ENCODE measurements at regions not wholly inside any gene's neighbourhood (a gene's known extent, or its start where the extent isn't known, plus 50 kb on each side); places are given as distances from the start of the nearest gene placed in this dataset.

GRCh38 chr12:124480469-124481256, 86.7 kb downstream of the NCOR2 start:
- TF ChIP-seq MAZ (IDR thresholded peaks at IDR 0.05; ENCODE audit: borderline replicate concordance, low read depth, low read length), result peak; percentile 23; the same call in 1 of the 2 replicates
- TF ChIP-seq CTCF (conservative IDR thresholded peaks at IDR 0.05; ENCODE audit: low read depth, low read length), result no peak
- TF ChIP-seq SMC3 (IDR thresholded peaks at IDR 0.05; ENCODE audit: low read depth, low read length), result no peak
- TF ChIP-seq CHD1 (IDR thresholded peaks at IDR 0.05; ENCODE audit: low read depth, low read length), result no peak
- no peak for TF ChIP-seq POLR2A (IDR thresholded peaks at IDR 0.05; ENCODE audit: low read depth, low read length)

Measured in IMR-90 (cell line).